ENCODE measurements at regions not wholly inside any gene's neighbourhood (a gene's known extent, or its start where the extent isn't known, plus 50 kb on each side); places are given as distances from the start of the nearest gene placed in this dataset.

- POLR2A ChIA-PET = interaction anchor here (1.1 kb wide), 1 partner anchor 61 kb away, joined by 7 read pairs; no protein-coding TSS in a partner anchor
- in situ Hi-C loops (cut with MboI) = loop anchor here (25.0 kb wide), 1 partner anchor 759 kb away; no protein-coding TSS in a partner anchor
- BruUV-seq (replicated peaks) = no TSS peak
- no peak overlapping the region for H3K4me2 ChIP-seq (ENCODE audit: insufficient read depth, low read length)
- H3K9me1 ChIP-seq (ENCODE audit: control insufficient read depth, insufficient read depth, low read length) = no peaks in the 10 kb centered on the region
- intact Hi-C loops (cut with micrococcal nuclease) = loop anchor here (1.0 kb wide), 1 partner anchor 60 kb away; no protein-coding TSS in a partner anchor
- DNase-seq (ENCODE audit: extremely low read depth in 1 of 4, low spot score in 3 of 4) (peak; percentile 18 to 45 (median 37)), FAIRE-seq (peak; percentile 73), ATAC-seq (peak; percentile 87)
- H3K9ac ChIP-seq (ENCODE audit: insufficient read depth in 1 of 2, low read depth in 2 of 2, low read length in 2 of 2) = no peak overlapping the region
- no peaks in the 10 kb centered on the region for H3K4me1 ChIP-seq (replicated peaks in 1 of 2; ENCODE audit: control insufficient read depth in 2 of 2, insufficient read depth in 2 of 2, low read length in 2 of 2)
- no peaks in the 10 kb centered on the region for H3K27me3 ChIP-seq (ENCODE audit: control insufficient read depth in 2 of 2, insufficient read depth in 2 of 2, low read length in 2 of 2)
- CTCF ChIA-PET (ENCODE audit: low intra/inter-chr PET ratio) = interaction anchor here (0.9 to 2.5 kb wide), 2 partner anchors 60 to 452 kb away, joined by 3 to 17 read pairs; no protein-coding TSS in a partner anchor
- H3K9me3 ChIP-seq (replicated peaks; ENCODE audit: control insufficient read depth, insufficient read depth, low read depth, low read length) = no peaks in the 10 kb centered on the region
- 0 out of 2 replicates have a peak, but pooled peaks cover 4% of the 10 kb centered on the region for H4K20me1 ChIP-seq (replicated peaks; ENCODE audit: control insufficient read depth, insufficient read depth, low read length)
- H3K36me3 ChIP-seq (ENCODE audit: control insufficient read depth, insufficient read depth, low read length) = peaks cover 7% of the 10 kb centered on the region; the same call in 1 of the 3 replicates
- WGBS (ENCODE audit: insufficient coverage, low coverage, missing lambda C conversion rate) = 59% methylated on average over 11 of the region's 11 CpGs
- no peak overlapping the region for H3K27ac ChIP-seq (ENCODE audit: extremely low read depth, low read depth, low read length)
- H3K79me2 ChIP-seq (ENCODE audit: control insufficient read depth, insufficient read depth, low read length) = no peaks in the 10 kb centered on the region
- no peak overlapping the region for H3K4me3 ChIP-seq
- H2AFZ ChIP-seq (ENCODE audit: low read depth, low read length) = no peak overlapping the region
- no peak for TF ChIP-seq ZNF408 (CRISPR knock-in tag; IDR thresholded peaks at IDR 0.05; ENCODE audit: low read depth)
- peak; percentile 28; the same call in 1 of the 2 replicates for TF ChIP-seq SMC3 (conservative IDR thresholded peaks at IDR 0.05; ENCODE audit: insufficient read depth, low read depth, low read length)
- TF ChIP-seq RCOR1 (IDR thresholded peaks at IDR 0.05; ENCODE audit: borderline replicate concordance in 1 of 2, low read depth in 2 of 2, low read length in 2 of 2) = peak in 1 of 2 experiments; percentile 12; a peak in 1 of 4 replicates
- no peak for TF ChIP-seq GABPA (tag; conservative IDR thresholded peaks at IDR 0.05; ENCODE audit: low read depth)
- 0 out of 2 replicates have a peak, but pooled peaks have one; percentile 21 for TF ChIP-seq SMARCA5 (IDR thresholded peaks at IDR 0.05)
- TF ChIP-seq BCOR (IDR thresholded peaks at IDR 0.05) = peak; percentile 76
- TF ChIP-seq DEAF1 (CRISPR knock-in tag; IDR thresholded peaks at IDR 0.05) = peak; percentile 17; the same call in 1 of the 2 replicates
- peak in 1 of 2 experiments; percentile 50; a peak in 1 of 4 replicates for TF ChIP-seq KDM1A (IDR thresholded peaks at IDR 0.05)
- no peak for TF ChIP-seq TRIM24 (IDR thresholded peaks at IDR 0.05)
- TF ChIP-seq ZFP36 (IDR thresholded peaks at IDR 0.05; ENCODE audit: low read depth, low read length, partially characterized antibody) = peak; percentile 97
- TF ChIP-seq ZNF780A (CRISPR knock-in tag; IDR thresholded peaks at IDR 0.05) = no peak
- TF ChIP-seq CTCF (IDR thresholded peaks at IDR 0.05 in 2 of 3, conservative IDR thresholded peaks at IDR 0.05 in 1 of 3; ENCODE audit: insufficient read depth in 2 of 3, low read depth in 1 of 3, low read length in 3 of 3) = peak; percentile 46 to 64 (median 63)
- peak; percentile 71 for TF ChIP-seq ZNF436 (CRISPR knock-in tag; IDR thresholded peaks at IDR 0.05)
These were observed 86.3 kb upstream of the HMGXB4 start for GRCh38 chr22:35170716-35171697.
